Adrenal gland (tissue), 9 donors: ENCODE measurements at regions not wholly inside any gene's neighbourhood (a gene's known extent, or its start where the extent isn't known, plus 50 kb on each side); places are given as distances from the start of the nearest gene placed in this dataset.

Experiments
- DNase-seq, 7 donors: peaks; one replicate each; pipeline ENCODE4 v3.0.0-alpha.2; 2019 to 2020
- H3K27ac ChIP-seq, 5 donors: fragments of 200-600 bp; sonication (generic) in 4 of 5; 1 replicate in 3 of 5; 2 replicates in 2 of 5; pipeline versions ENCODE4 v1.5.1 to v1.8.0; 2016 to 2020; ENCODE audit warnings: mild to moderate bottlenecking in 1 of 5
- H3K27me3 ChIP-seq: fragments of 200-600 bp; 2 replicates; pipeline ENCODE4 v1.8.0; 2021
- H3K36me3 ChIP-seq, 2 donors: fragments of 200-600 bp; replicated peaks in 1 of 2; 1 replicate in 1 of 2; 2 replicates in 1 of 2; pipeline versions ENCODE4 v1.5.1 to v1.8.0; 2018 to 2022
- H3K4me1 ChIP-seq, 2 donors: fragments of 200-600 bp; replicated peaks in 1 of 2; 1 replicate in 1 of 2; 2 replicates in 1 of 2; pipeline versions ENCODE4 v1.5.1 to v1.8.0; 2018 to 2021
- H3K4me3 ChIP-seq, 4 donors: fragments of 200-600 bp; sonication (generic) in 3 of 4; one replicate each; pipeline ENCODE4 v1.5.1; 2016 to 2018
- H3K9me3 ChIP-seq, 3 donors: fragments of 200-600 bp; sonication (generic) in 1 of 3; replicated peaks in 1 of 3; 1 replicate in 2 of 3; 2 replicates in 1 of 3; pipeline versions ENCODE4 v1.5.1 to v1.8.0; 2016 to 2021
- POLR2A ChIP-seq, 2 donors: fragments of 450-650 bp; IDR thresholded peaks; one replicate each; pipeline ENCODE4 v1.6.1; 2017; ENCODE audit warnings: antibody characterized with exemption in 2 of 2, mild to moderate bottlenecking in 2 of 2, moderate library complexity in 1 of 2
- WGBS, 4 donors: extraction: QIAGEN DNeasy Blood & Tissue Kit in 2 of 4; methylation state at CpG; one replicate each; pipeline versions ENCODE4 v1.1.5 to v1.1.7; 2013 to 2017; 5-methylcytosine and 5-hydroxymethylcytosine counted together
- intact Hi-C, 2 donors: fragments of 100-400 bp; cut with DNase I; formaldehyde crosslinking; loops; one replicate each; pipeline versions ENCODE4 v1.14.1 to v1.15.0; 2022 to 2023
- TF ChIP-seq, protein P1 (sequence below), 6 experiments: fragments of 450-650 bp in 4 of 6; fragments of 200-600 bp in 2 of 6; sonication (generic) in 1 of 6; IDR thresholded peaks; 1 replicate in 5 of 6; 2 replicates in 1 of 6; pipeline versions ENCODE4 v1.5.1 to v1.8.0; 2016 to 2021; ENCODE audit warnings: antibody characterized with exemption in 6 of 6, mild to moderate bottlenecking in 2 of 6, moderate library complexity in 1 of 6
- donor health status: healthy with polysubstance abuse.
- donor health status: Bipolar disorder and iron deficiency.
- donor health status: DM: yes; HTN: yes; CAD: no.
- donor health status: DM: no; HTN: no; CAD: no.
- donor health status: DM: no; HTN: no; CAD: no.

DNA sequence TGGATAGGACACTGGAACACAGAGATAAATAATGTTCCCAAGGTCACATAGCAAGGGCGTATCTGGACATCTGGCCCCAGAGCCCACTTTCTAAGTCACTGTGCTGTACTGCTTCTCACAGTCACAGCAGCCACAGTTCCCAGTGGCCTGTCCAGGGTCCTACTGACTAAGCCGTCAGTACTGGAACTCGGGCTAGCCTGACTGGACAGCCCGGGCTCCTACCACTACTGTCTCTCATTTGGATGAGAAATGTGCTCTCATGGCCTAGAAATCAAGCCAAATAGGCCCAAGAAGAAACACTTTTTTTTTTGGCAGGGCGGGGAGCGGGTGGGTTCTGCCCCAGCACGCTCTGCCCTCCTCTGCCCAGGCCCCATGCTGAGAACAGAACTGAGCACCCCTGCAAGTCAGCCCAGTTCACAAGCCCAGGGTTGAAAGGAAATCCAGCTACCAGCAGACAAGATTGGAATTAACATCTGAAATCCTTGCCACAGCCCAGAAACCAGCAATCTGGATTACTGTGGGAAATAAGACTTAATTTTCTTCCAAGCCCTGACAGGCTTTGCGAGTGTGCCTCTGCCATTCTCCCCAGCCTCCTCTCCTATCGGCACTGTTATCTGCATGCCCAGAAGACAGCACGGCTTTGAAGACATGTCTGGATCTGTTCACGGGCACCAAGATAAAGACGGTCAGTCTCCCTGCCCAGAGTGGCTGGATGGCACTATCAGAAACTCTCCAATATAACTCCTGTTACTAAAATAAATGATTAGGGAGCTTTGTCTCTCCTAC is 182.9 kb upstream of the NCAM1 start:
- Histone ChIP-seq H3K4me3 (no peak overlapping the region), H3K4me1 (no peaks in the 10 kb centered on the region), H3K27ac (peak overlapping the region in 1 of 5 donors; percentile 52), H3K27me3 (no peaks in the 10 kb centered on the region), H3K9me3 (no peaks in the 10 kb centered on the region), H3K36me3 (no peaks in the 10 kb centered on the region)
- DNase-seq = peak in 1 of 7 donors; percentile 5
- TF ChIP-seq POLR2A (IDR thresholded peaks at IDR 0.05) = no peak
- TF ChIP-seq, protein P1, sequence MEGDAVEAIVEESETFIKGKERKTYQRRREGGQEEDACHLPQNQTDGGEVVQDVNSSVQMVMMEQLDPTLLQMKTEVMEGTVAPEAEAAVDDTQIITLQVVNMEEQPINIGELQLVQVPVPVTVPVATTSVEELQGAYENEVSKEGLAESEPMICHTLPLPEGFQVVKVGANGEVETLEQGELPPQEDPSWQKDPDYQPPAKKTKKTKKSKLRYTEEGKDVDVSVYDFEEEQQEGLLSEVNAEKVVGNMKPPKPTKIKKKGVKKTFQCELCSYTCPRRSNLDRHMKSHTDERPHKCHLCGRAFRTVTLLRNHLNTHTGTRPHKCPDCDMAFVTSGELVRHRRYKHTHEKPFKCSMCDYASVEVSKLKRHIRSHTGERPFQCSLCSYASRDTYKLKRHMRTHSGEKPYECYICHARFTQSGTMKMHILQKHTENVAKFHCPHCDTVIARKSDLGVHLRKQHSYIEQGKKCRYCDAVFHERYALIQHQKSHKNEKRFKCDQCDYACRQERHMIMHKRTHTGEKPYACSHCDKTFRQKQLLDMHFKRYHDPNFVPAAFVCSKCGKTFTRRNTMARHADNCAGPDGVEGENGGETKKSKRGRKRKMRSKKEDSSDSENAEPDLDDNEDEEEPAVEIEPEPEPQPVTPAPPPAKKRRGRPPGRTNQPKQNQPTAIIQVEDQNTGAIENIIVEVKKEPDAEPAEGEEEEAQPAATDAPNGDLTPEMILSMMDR (IDR thresholded peaks at IDR 0.05) = no peak
- intact Hi-C loops = no loop called here
- WGBS, 4 donors = 76 to 90% (median 87%) methylated on average over 10 to 12 of the region's 12 CpGs

DNA sequence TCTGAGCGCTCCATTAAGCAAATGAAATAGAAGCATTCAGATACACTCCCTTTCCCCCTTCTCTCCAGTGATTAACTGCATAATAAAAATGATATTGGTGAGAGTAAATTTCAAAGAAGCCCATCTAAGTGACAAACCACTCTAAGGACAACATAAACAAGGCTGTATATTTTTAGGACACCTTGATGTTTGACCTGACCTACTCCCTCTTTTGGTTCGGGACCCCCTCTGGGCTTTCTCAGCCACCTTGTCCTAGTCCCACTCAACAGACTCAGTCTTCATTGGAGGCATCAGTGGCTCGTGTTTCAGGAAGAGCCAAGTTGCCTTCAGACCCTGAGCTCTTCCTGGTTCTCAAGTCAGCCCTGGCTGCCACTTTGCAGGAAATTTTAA is 182.3 kb upstream of the NCAM1 start:
- intact Hi-C loops = no loop called here
- no peaks in the 10 kb centered on the region for H3K36me3 ChIP-seq
- no peak overlapping the region for H3K4me3 ChIP-seq
- H3K27ac ChIP-seq = peak overlapping the region in 1 of 5 donors; percentile 52
- H3K4me1 ChIP-seq = no peaks in the 10 kb centered on the region
- H3K9me3 ChIP-seq = no peaks in the 10 kb centered on the region
- DNase-seq = no peak
- WGBS, 4 donors = 69 to 81% (median 76%) methylated on average over 3 of the region's 3 CpGs
- no peak for TF ChIP-seq POLR2A (IDR thresholded peaks at IDR 0.05)
- TF ChIP-seq, protein P1 (IDR thresholded peaks at IDR 0.05) = no peak
- H3K27me3 ChIP-seq = no peaks in the 10 kb centered on the region

GRCh38 chr11:112780351-112781087 is 180.7 kb upstream of the NCAM1 start:
- no peak for TF ChIP-seq POLR2A (IDR thresholded peaks at IDR 0.05)
- TF ChIP-seq, protein P1 (IDR thresholded peaks at IDR 0.05) = no peak
- Histone ChIP-seq H3K4me3 (no peak overlapping the region), H3K36me3 (no peaks in the 10 kb centered on the region), H3K27ac (no peak overlapping the region), H3K27me3 (no peaks in the 10 kb centered on the region), H3K9me3 (no peaks in the 10 kb centered on the region), H3K4me1 (peaks cover 0 to 13% of the 10 kb centered on the region in 2 donors)
- DNase-seq = peak in 3 of 7 donors; percentile 25 to 50 (median 40)
- WGBS, 4 donors = 77 to 84% (median 80%) methylated on average over 11 to 19 of the region's 19 CpGs
- intact Hi-C loops = loop anchor here in 1 of 2 donors (10.0 kb wide), 1 partner anchor 186 kb away; no protein-coding TSS in a partner anchor

- WGBS, 4 donors = 84 to 90% (median 87%) methylated on average over 4 of the region's 4 CpGs
- H3K4me3 ChIP-seq = no peak overlapping the region
- H3K9me3 ChIP-seq = no peaks in the 10 kb centered on the region
- peaks cover 0 to 15% of the 10 kb centered on the region in 2 donors for H3K4me1 ChIP-seq
- no peaks in the 10 kb centered on the region for H3K27me3 ChIP-seq
- DNase-seq = no peak
- intact Hi-C loops = loop anchor here in 1 of 2 donors (10.0 kb wide), 1 partner anchor 189 kb away; no protein-coding TSS in a partner anchor
- no peak for TF ChIP-seq POLR2A (IDR thresholded peaks at IDR 0.05)
- TF ChIP-seq, protein P1 (IDR thresholded peaks at IDR 0.05) = no peak
- H3K27ac ChIP-seq = no peak overlapping the region
- H3K36me3 ChIP-seq = no peaks in the 10 kb centered on the region
Measured at GRCh38 chr11:112783945-112784322, 177.3 kb upstream of the NCAM1 start.
